Activated naive CD4-positive, alpha-beta T cell treated with Interleukin-2 at 50 U/mL for 16 hours (primary cell): ENCODE measurements at regions not wholly inside any gene's neighbourhood (a gene's known extent, or its start where the extent isn't known, plus 50 kb on each side); places are given as distances from the start of the nearest gene placed in this dataset.

ENCODE experiments used
- DNase-seq: peaks from one replicate; pipeline ENCODE4 v3.0.0-alpha.2; 2020

GRCh38 chr17:79273660-79274059, 199.0 kb downstream of the ENGASE start:
- no peak for DNase-seq

DNA sequence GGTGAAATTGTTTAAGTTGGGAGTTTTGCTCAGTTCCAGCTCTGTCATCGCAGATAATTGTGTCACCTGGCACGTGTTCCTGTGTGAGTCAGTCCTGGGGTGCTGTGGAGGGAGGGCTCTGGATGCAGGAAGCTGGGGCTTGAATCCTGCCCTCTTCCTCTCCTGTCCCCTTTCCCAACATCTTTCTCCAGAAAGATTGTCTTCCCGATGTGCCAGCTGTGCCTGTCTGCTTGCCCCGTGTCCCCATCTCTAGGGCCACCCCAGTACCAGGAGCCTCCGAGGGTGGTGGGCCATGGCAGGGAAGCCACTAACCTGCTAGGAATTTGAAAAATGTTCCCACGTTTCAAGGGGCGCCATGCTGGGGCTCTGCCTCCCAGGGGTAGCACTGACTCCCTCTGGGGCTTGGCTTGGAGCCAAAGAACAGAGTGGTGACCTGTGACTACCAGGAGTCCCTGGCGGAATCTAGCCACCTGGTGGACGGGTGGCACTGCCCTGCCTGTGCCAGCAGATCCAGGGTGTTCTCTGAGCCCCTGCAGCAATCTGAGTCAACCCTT, 198.1 kb downstream of the ENGASE start:
- DNase-seq: no peak

- no peak for DNase-seq
Measured at GRCh38 chr17:79272220-79272619, 197.6 kb downstream of the ENGASE start.

- DNase-seq: no peak
Measured at GRCh38 chr17:79269620-79270019, 195.0 kb downstream of the ENGASE start.

- DNase-seq: no peak
Measured at GRCh38 chr17:79263191-79263590, 188.6 kb downstream of the ENGASE start.

- no peak for DNase-seq
Measured at GRCh38 chr17:79262624-79263023, 188.0 kb downstream of the ENGASE start.

DNA sequence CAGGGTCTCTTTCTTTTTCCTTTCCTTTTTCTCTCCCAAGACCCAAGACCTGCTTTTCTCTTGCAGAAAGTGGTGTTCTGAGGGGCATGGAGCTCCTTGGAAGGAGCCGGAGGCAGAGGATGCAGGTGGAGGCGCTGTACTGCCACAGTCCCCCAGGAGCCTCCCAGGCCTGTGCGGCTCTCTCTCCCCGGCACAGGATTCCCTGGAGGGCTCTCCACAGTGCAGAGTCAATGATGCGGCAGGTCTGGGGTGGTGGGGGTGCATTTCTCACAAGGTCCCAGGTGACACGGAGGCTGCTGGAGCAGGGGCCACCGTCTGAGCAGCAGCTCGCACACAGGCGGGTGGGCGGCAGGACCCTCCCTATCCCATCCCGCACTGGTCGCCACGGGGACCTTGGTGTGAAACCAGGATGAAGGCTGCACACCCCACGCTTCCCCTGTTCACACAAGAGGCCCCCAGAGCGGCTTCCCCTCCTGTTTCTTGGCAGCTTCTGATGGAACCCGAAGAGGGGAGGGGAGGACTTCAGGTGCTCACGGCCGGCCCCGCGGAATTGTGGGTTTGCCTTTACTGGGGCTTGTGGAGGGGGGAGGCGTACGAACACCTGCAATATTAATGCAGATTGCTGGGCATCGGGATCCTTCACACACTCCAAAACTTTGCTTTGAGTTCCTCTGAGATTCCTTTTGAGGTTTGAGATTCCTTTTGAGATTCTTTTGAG, 186.9 kb downstream of the ENGASE start:
- no peak for DNase-seq

- DNase-seq: no peak
Measured at GRCh38 chr17:79258843-79259242, 184.2 kb downstream of the ENGASE start.

DNA sequence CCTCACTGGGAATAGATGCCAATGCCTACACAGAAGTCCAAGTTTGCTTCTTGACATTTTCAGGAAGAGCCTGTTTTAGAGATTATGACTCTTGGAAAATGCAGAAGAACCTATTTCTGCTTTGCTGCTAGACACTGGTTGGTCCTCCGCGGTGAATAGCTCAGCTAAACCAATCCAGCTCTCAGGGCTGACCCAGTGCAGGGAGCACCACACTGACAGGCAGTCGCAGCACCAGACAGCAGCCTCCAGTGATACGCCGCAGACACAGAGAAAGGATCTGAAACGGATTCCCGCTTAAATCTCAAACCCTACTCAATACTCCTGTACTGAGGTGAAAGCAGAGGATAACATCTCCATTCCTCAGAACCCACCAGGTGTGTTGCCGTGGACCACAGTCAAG, 183.4 kb downstream of the ENGASE start:
- no peak for DNase-seq

- no peak for DNase-seq
Measured at GRCh38 chr17:79255926-79256585, 181.4 kb downstream of the ENGASE start.

GRCh38 chr17:79255456-79255855, 180.8 kb downstream of the ENGASE start:
- no peak for DNase-seq

- DNase-seq: no peak
Measured at GRCh38 chr17:79255046-79255445, 180.4 kb downstream of the ENGASE start.

GRCh38 chr17:79252886-79253285, 178.3 kb downstream of the ENGASE start:
- no peak for DNase-seq

- DNase-seq: no peak
Measured at GRCh38 chr17:79251824-79252223, 177.2 kb downstream of the ENGASE start.

GRCh38 chr17:79249929-79250521, 175.4 kb downstream of the ENGASE start:
- no peak for DNase-seq

- DNase-seq: no peak
Measured at GRCh38 chr17:79248843-79249493, 174.3 kb downstream of the ENGASE start.

- DNase-seq: no peak
Measured at GRCh38 chr17:79246225-79247190, 171.9 kb downstream of the ENGASE start.

- DNase-seq: no peak
Measured at GRCh38 chr17:79244665-79245064, 170.0 kb downstream of the ENGASE start.

GRCh38 chr17:79243996-79244395, 169.4 kb downstream of the ENGASE start:
- DNase-seq: no peak

DNA sequence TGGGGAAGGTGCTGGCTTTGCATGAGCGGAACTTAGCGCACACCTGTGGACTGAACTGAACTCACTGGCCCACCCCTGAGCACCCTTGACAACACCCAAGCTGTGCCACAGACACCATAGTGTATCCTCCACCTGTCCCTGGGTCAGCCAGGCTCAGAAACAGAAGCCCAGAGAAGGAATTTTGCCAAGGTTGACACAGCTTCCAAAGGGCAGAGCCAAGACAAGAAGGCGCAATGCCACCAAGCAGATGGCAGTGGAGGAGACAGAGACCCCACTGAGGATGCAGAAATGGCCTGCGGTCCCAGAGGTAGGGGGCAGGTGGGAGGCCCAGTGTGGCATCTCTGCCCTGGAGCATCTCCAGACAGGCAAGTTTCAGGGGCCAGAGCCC, 169.0 kb downstream of the ENGASE start:
- no peak for DNase-seq

GRCh38 chr17:79242873-79243602, 168.4 kb downstream of the ENGASE start:
- DNase-seq: no peak

GRCh38 chr17:79242393-79242792, 167.8 kb downstream of the ENGASE start:
- DNase-seq: no peak
